ENCODE measurements at regions not wholly inside any gene's neighbourhood (a gene's known extent, or its start where the extent isn't known, plus 50 kb on each side); places are given as distances from the start of the nearest gene placed in this dataset.

DNA sequence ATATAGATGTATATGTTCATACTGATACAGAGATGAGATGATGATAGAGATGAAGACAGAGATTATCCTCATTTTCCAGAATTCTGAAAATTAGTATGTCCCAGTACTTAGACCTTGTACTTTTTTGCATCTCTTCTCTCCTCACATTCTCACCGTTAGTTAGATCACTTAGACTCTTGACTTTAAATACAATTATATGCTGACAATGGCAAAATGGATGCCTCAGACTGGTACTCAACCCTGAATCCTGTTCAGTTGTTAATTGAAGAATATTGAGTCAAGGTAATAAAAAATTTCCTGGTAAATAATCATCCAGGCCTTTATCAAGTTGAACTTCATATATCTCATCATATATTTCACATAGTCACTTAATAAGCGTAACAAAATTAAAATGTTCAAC is 505.4 kb downstream of the EFNA5 start:
- intact Hi-C loops (cut with micrococcal nuclease), result no loop called here
- no peak overlapping the region for H3K14ac ChIP-seq (replicated peaks; ENCODE audit: low read depth, low read length)
- no peak overlapping the region for H3K27ac ChIP-seq (ENCODE audit: insufficient read depth, low read length)
- no peaks in the 10 kb centered on the region for H3K4me1 ChIP-seq (ENCODE audit: control insufficient read depth, insufficient read depth, low read length)
- no peak overlapping the region for H3K23ac ChIP-seq (ENCODE audit: low read depth, low read length)
- H3K4me2 ChIP-seq (ENCODE audit: low read depth, low read length), result no peak overlapping the region
- H4K8ac ChIP-seq (ENCODE audit: low read depth in 2 of 2, low read length in 2 of 2), result no peak overlapping the region
- WGBS, 2 experiments (ENCODE audit: extremely low coverage in 2 of 2, insufficient read length in 1 of 2), result 29% methylated on average over 1 of the region's 2 CpGs; no CpG with 5 or more reads in 1 of the 2 experiments
- no peak overlapping the region for H2BK120ac ChIP-seq (ENCODE audit: low read depth, low read length)
- in situ Hi-C loops (cut with MboI; ENCODE audit: low sequenced_read_pairs), result no loop called here
- ChIA-PET POLR2A (ENCODE audit: unreplicated experiment) (no interaction called here), CTCF (interaction anchor here (0.6 kb wide), 1 partner anchor 20 kb away, joined by 3 read pairs; no protein-coding TSS in a partner anchor)
- TF ChIP-seq MXI1 (IDR thresholded peaks at IDR 0.05; ENCODE audit: borderline replicate concordance, low read depth, low read length), result no peak
- TF ChIP-seq MAFK (IDR thresholded peaks at IDR 0.05; ENCODE audit: low read depth, low read length), result peak; percentile 91
- no peak overlapping the region for H3K4ac ChIP-seq (ENCODE audit: low read depth, low read length)
- H4K91ac ChIP-seq (ENCODE audit: insufficient read depth, low read depth, low read length), result no peak overlapping the region
- no peak overlapping the region for H2AFZ ChIP-seq (replicated peaks; ENCODE audit: low read length, poor library complexity)
- no peak overlapping the region for H2BK20ac ChIP-seq (ENCODE audit: low read depth, low read length)
- H3K9me1 ChIP-seq (ENCODE audit: insufficient read depth, low read length), result no peaks in the 10 kb centered on the region
- H3K56ac ChIP-seq (ENCODE audit: extremely low read depth, insufficient read depth, low read length), result no peak overlapping the region
- no peaks in the 10 kb centered on the region for H3K79me1 ChIP-seq (ENCODE audit: low read depth in 1 of 2, low read length in 2 of 2)
- H4K5ac ChIP-seq (ENCODE audit: low read depth, low read length), result no peak overlapping the region
- H3K36me3 ChIP-seq (ENCODE audit: control insufficient read depth, insufficient read depth, low read length), result no peaks in the 10 kb centered on the region
- H2AK9ac ChIP-seq (replicated peaks; ENCODE audit: low read depth, low read length, poor library complexity), result no peak overlapping the region
- no peak overlapping the region for H2BK5ac ChIP-seq (ENCODE audit: low read depth, low read length, poor library complexity, severe bottlenecking)
- no peak overlapping the region for H3K9ac ChIP-seq (ENCODE audit: low read depth, low read length)
- H3K4me3 ChIP-seq (ENCODE audit: insufficient read depth, low read depth, low read length), result no peak overlapping the region
- no peak overlapping the region for H2AK5ac ChIP-seq (ENCODE audit: low read depth, low read length)
- H3K9me3 ChIP-seq (ENCODE audit: control insufficient read depth, insufficient read depth, low read length), result no peaks in the 10 kb centered on the region
- no TSS peak for BruUV-seq (replicated peaks)
- H2BK15ac ChIP-seq (ENCODE audit: low read depth, low read length), result no peak overlapping the region
- no peaks in the 10 kb centered on the region for H3K27me3 ChIP-seq (ENCODE audit: control insufficient read depth, insufficient read depth, low read length)
- ATAC-seq (ENCODE audit: low read depth) (no peak), DNase-seq (no peak)
- H4K20me1 ChIP-seq (ENCODE audit: insufficient read depth, low read length), result no peaks in the 10 kb centered on the region
- dilution Hi-C loops (cut with HindIII; ENCODE audit: low sequenced_read_pairs, unreplicated experiment), result no loop called here
- H3K18ac ChIP-seq (ENCODE audit: low read depth, low read length), result no peak overlapping the region

Data from IMR-90 (cell line).